K562 (cell line): ENCODE measurements at regions not wholly inside any gene's neighbourhood (a gene's known extent, or its start where the extent isn't known, plus 50 kb on each side); places are given as distances from the start of the nearest gene placed in this dataset.

ENCODE experiments used
- ATAC-seq: fragments of 200-7000 bp; cut with Tn5 transposase; 3 replicates; pipeline ENCODE4 v1.9.1; 2020; ENCODE audit warnings: moderate library complexity
- BruUV-seq: library from RNA; stranded (reverse); fragments of 400-500 nt; replicated peaks from 2 replicates; lab custom pipeline; 2021; lab: Mats Ljungman, UMichigan
- CTCF ChIA-PET: fragments of 300-600 bp; formaldehyde crosslinking; extraction: SDS; loops from one replicate; lab custom pipeline; 2021; ENCODE audit warnings: low intra/inter-chr PET ratio; lab: Yijun Ruan, JAX
- POLR2A ChIA-PET: fragments of 300-600, 350-650 bp; sonication (Branson Sonifier 250); formaldehyde crosslinking; extraction: SDS; loops from one replicate; lab custom pipeline; 2021; ENCODE audit warnings: antibody characterized with exemption, inconsistent platforms; lab: Yijun Ruan, JAX
- DNase-seq, 4 experiments: peaks; one replicate each; pipeline versions ENCODE4 v3.0.0 to v3.0.0-alpha.2; 2011 to 2018; ENCODE audit warnings: low spot score in 3 of 4, mixed read lengths in 3 of 4; ENCODE audit errors: extremely low read depth in 1 of 4
- FAIRE-seq: peaks from 2 replicates; lab custom pipeline; 2011; peaks lifted over from hg19 to GRCh38; lab: Jason Lieb, UNC
- H2AFZ ChIP-seq: 2 replicates; pipeline ENCODE4 v1.6.0; 2011; ENCODE audit warnings: low read depth, low read length, control low read depth, inconsistent platforms
- H3K27ac ChIP-seq: fragments of 200-600 bp; 3 replicates; pipeline ENCODE4 v1.8.0; 2011; ENCODE audit warnings: low read depth, mild to moderate bottlenecking, control low read depth, inconsistent platforms, low read length, moderate library complexity, mixed read lengths; ENCODE audit errors: extremely low read depth
- H3K27me3 ChIP-seq, 2 experiments: fragments of 300-600 bp in 1 of 2; 2 replicates in 1 of 2; 3 replicates in 1 of 2; pipeline versions ENCODE4 v1.6.0 to v1.8.0; 2011; ENCODE audit warnings: inconsistent platforms in 2 of 2, low read length in 2 of 2, mild to moderate bottlenecking in 1 of 2, mixed read lengths in 1 of 2, moderate library complexity in 1 of 2; ENCODE audit not compliant: control insufficient read depth in 2 of 2, insufficient read depth in 2 of 2
- H3K36me3 ChIP-seq: fragments of 300-600 bp; 3 replicates; pipeline ENCODE4 v1.8.0; 2011; ENCODE audit warnings: mild to moderate bottlenecking, low read length, inconsistent platforms; ENCODE audit not compliant: control insufficient read depth, insufficient read depth
- H3K4me1 ChIP-seq, 2 experiments: fragments of 200-600 bp in 1 of 2; replicated peaks in 1 of 2; 2 replicates in 1 of 2; 3 replicates in 1 of 2; pipeline versions ENCODE4 v1.5.1 to v1.8.0; 2011; ENCODE audit warnings: inconsistent platforms in 2 of 2, low read length in 2 of 2, mild to moderate bottlenecking in 1 of 2, mixed read lengths in 1 of 2, moderate library complexity in 1 of 2; ENCODE audit not compliant: control insufficient read depth in 2 of 2, insufficient read depth in 2 of 2
- H3K4me2 ChIP-seq: 2 replicates; pipeline ENCODE4 v1.6.1; 2011; ENCODE audit warnings: low read length, control low read depth, inconsistent platforms, mixed read lengths; ENCODE audit not compliant: insufficient read depth
- H3K4me3 ChIP-seq: fragments of 200-600 bp; sonication (generic), shearing (Covaris generic); 2 replicates; pipeline ENCODE4 v1.5.1; 2016; ENCODE audit warnings: control low read depth, inconsistent platforms
- H3K79me2 ChIP-seq: fragments of 200-600 bp; 3 replicates; pipeline ENCODE4 v1.8.0; 2011; ENCODE audit warnings: low read length, inconsistent platforms; ENCODE audit not compliant: control insufficient read depth, insufficient read depth
- H3K9ac ChIP-seq, 2 experiments: 2 replicates each; pipeline versions ENCODE4 v1.6.0 to v1.6.1; 2011; ENCODE audit warnings: low read depth in 2 of 2, low read length in 2 of 2, control low read depth in 1 of 2, inconsistent platforms in 1 of 2, mild to moderate bottlenecking in 1 of 2, mixed read lengths in 1 of 2; ENCODE audit not compliant: insufficient read depth in 1 of 2
- H3K9me1 ChIP-seq: one replicate; pipeline ENCODE4 v1.6.0; 2011; ENCODE audit warnings: inconsistent platforms, mild to moderate bottlenecking, low read length, moderate library complexity; ENCODE audit not compliant: control insufficient read depth, insufficient read depth
- H3K9me3 ChIP-seq: replicated peaks from 2 replicates; pipeline ENCODE4 v1.5.1; 2011; ENCODE audit warnings: low read depth, low read length, inconsistent platforms; ENCODE audit not compliant: control insufficient read depth, insufficient read depth
- H4K20me1 ChIP-seq: replicated peaks from 2 replicates; pipeline ENCODE4 v1.6.1; 2011; ENCODE audit warnings: low read length, inconsistent platforms, mixed read lengths; ENCODE audit not compliant: control insufficient read depth, insufficient read depth
- BCOR ChIP-seq: fragments of 450-650 bp; IDR thresholded peaks from 2 replicates; pipeline ENCODE4 v1.6.1; 2016
- CHD1 ChIP-seq: fragments of 200-600 bp; sonication (generic); IDR thresholded peaks from one replicate; pipeline ENCODE4 v1.6.1; 2012; ENCODE audit warnings: mild to moderate bottlenecking, moderate library complexity, low read length, inconsistent platforms
- JUN ChIP-seq, 2 experiments: sonication (generic) in 1 of 2; formaldehyde crosslinking in 1 of 2; IDR thresholded peaks; 2 replicates each; pipeline versions ENCODE4 v1.6.1 to v1.8.0; 2012 to 2022; ENCODE audit warnings: borderline replicate concordance in 2 of 2, mild to moderate bottlenecking in 2 of 2, improper control_type of control experiment in 1 of 2, low read depth in 1 of 2, low read length in 1 of 2, missing genetic modification reagents in 1 of 2
- KAT8 ChIP-seq: fragments of 450-650 bp; IDR thresholded peaks from 2 replicates; pipeline ENCODE4 v1.6.1; 2016; ENCODE audit warnings: low read depth, mild to moderate bottlenecking
- MEF2D ChIP-seq: conservative IDR thresholded peaks from 2 replicates; pipeline ENCODE4 v1.6.1; 2016; ENCODE audit warnings: low read depth, missing genetic modification characterization, missing compliant biosample characterization
- NFYB ChIP-seq: IDR thresholded peaks from 2 replicates; pipeline ENCODE4 v1.6.1; 2011; ENCODE audit warnings: mild to moderate bottlenecking, moderate library complexity; ENCODE audit not compliant: insufficient read length; ENCODE audit errors: extremely low read depth
- NR2C2 ChIP-seq, 2 experiments: fragments of 200-800 bp in 1 of 2; sonication (Bioruptor generic) in 1 of 2; sonication (generic) in 1 of 2; formaldehyde crosslinking in 1 of 2; IDR thresholded peaks; 2 replicates each; pipeline versions ENCODE4 v1.6.1 to v1.8.0; 2016 to 2022; ENCODE audit warnings: mild to moderate bottlenecking in 1 of 2, missing compliant biosample characterization in 1 of 2, missing genetic modification characterization in 1 of 2, missing genetic modification reagents in 1 of 2
- PHF21A ChIP-seq: fragments of 450-650 bp; IDR thresholded peaks from 2 replicates; pipeline ENCODE4 v1.6.1; 2017; ENCODE audit warnings: low read depth, borderline replicate concordance
- SMARCB1 ChIP-seq: IDR thresholded peaks from 2 replicates; pipeline ENCODE4 v1.6.1; 2011; ENCODE audit warnings: improper control_type of control experiment, low read depth; ENCODE audit not compliant: insufficient read length
- SRSF3 ChIP-seq: fragments of 200-400 bp; formaldehyde crosslinking; IDR thresholded peaks from 2 replicates; pipeline ENCODE4 v1.6.1; 2016; ENCODE audit warnings: mild to moderate bottlenecking, low read length, moderate library complexity; ENCODE audit not compliant: insufficient read depth
- YBX1 ChIP-seq: fragments of 450-650 bp; IDR thresholded peaks from 2 replicates; pipeline ENCODE4 v1.7.1; 2016; ENCODE audit warnings: mild to moderate bottlenecking
- ZFP1 ChIP-seq: fragments of 450-650 bp; formaldehyde crosslinking; IDR thresholded peaks from 2 replicates; pipeline ENCODE4 v1.4.0; 2020; ENCODE audit warnings: mild to moderate bottlenecking, mixed read lengths
- WGBS: fragments of 100-300 bp; shearing (Covaris generic); methylation state at CpG from one replicate; pipeline ENCODE4 v1.1.6; 2016; ENCODE audit warnings: low coverage, mixed read lengths; ENCODE audit not compliant: insufficient coverage; ENCODE audit errors: missing lambda C conversion rate; 5-methylcytosine and 5-hydroxymethylcytosine counted together
- in situ Hi-C: fragments of 300-500 bp; cut with MboI; formaldehyde crosslinking; loops from 4 replicates; pipeline ENCODE4 v1.15.0; 2018; ENCODE audit warnings: inconsistent platforms, mixed read lengths
- intact Hi-C: fragments of 100-400 bp; cut with micrococcal nuclease; formaldehyde crosslinking; loops from 2 replicates; pipeline ENCODE4 v1.14.2; 2022
- TF ChIP-seq, protein P1 (sequence below): IDR thresholded peaks from 3 replicates; pipeline ENCODE4 v1.6.1; 2011; ENCODE audit warnings: borderline replicate concordance, mild to moderate bottlenecking, moderate library complexity; ENCODE audit not compliant: insufficient read length; ENCODE audit errors: extremely low read depth
- TF ChIP-seq, protein P2 (sequence below): fragments of 450-650 bp; IDR thresholded peaks from 2 replicates; pipeline ENCODE4 v1.7.0; 2016; ENCODE audit warnings: borderline replicate concordance
- TF ChIP-seq, protein P3 (sequence below): IDR thresholded peaks from 3 replicates; pipeline ENCODE4 v1.6.1; 2011; ENCODE audit warnings: borderline replicate concordance, mild to moderate bottlenecking; ENCODE audit not compliant: insufficient read length, insufficient read depth

DNA sequence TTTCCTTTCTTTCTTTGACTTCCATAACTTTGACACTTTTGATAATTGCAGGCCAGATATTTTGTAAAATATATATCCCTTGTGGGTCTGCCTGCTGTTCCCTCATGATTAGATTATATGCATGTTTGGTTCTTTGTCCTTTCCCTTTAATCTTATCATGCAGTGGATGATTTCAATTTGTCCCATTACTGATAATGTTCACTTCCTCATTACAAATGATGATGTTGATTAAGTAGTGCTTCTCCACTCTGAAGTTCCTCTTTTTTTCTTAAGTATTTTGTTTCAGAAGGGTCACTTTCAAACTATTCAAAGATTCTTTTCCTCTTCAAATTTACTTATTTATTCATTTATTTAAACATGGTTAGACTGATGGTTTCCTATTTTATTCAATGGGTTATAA, 898.1 kb downstream of the XPNPEP1 start (continued):
- TF ChIP-seq, protein P1, sequence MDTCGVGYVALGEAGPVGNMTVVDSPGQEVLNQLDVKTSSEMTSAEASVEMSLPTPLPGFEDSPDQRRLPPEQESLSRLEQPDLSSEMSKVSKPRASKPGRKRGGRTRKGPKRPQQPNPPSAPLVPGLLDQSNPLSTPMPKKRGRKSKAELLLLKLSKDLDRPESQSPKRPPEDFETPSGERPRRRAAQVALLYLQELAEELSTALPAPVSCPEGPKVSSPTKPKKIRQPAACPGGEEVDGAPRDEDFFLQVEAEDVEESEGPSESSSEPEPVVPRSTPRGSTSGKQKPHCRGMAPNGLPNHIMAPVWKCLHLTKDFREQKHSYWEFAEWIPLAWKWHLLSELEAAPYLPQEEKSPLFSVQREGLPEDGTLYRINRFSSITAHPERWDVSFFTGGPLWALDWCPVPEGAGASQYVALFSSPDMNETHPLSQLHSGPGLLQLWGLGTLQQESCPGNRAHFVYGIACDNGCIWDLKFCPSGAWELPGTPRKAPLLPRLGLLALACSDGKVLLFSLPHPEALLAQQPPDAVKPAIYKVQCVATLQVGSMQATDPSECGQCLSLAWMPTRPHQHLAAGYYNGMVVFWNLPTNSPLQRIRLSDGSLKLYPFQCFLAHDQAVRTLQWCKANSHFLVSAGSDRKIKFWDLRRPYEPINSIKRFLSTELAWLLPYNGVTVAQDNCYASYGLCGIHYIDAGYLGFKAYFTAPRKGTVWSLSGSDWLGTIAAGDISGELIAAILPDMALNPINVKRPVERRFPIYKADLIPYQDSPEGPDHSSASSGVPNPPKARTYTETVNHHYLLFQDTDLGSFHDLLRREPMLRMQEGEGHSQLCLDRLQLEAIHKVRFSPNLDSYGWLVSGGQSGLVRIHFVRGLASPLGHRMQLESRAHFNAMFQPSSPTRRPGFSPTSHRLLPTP = no peak
- TF ChIP-seq ZFP1 (CRISPR knock-in tag) = no peak
- no peak for TF ChIP-seq KAT8
- TF ChIP-seq, protein P2, sequence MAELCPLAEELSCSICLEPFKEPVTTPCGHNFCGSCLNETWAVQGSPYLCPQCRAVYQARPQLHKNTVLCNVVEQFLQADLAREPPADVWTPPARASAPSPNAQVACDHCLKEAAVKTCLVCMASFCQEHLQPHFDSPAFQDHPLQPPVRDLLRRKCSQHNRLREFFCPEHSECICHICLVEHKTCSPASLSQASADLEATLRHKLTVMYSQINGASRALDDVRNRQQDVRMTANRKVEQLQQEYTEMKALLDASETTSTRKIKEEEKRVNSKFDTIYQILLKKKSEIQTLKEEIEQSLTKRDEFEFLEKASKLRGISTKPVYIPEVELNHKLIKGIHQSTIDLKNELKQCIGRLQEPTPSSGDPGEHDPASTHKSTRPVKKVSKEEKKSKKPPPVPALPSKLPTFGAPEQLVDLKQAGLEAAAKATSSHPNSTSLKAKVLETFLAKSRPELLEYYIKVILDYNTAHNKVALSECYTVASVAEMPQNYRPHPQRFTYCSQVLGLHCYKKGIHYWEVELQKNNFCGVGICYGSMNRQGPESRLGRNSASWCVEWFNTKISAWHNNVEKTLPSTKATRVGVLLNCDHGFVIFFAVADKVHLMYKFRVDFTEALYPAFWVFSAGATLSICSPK = no peak
- no peak for TF ChIP-seq MEF2D (tag)
- TF ChIP-seq, all 486 proteins: peak for 0

DNA sequence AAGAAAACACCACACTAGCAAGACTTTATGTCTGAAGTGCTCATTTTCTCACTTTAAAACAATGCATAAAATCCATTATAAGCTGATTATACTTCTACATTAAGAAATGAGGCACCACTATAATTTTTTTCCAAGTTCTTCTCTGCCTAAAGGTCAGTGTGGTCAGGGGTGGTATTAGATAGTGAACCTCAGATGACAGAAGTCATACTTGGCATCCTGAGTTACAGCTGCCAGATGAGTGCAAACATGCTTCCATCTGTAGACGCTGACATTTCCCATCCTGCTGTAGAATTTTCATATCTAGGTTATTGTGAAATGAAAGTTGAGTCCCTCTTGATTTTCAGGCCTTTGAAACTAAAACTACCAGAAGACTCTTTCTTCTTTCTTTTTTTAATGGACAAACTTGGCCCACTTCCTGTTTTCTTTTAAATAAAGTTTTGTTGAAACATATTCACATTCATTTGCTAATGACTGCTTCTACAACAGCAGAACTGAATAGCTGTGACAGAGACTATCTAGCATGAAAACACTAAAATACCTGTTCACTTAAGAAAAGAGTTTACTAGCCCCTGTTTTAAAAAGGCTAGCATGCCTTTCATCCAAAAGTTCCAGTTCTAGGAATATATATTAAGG, 900.8 kb downstream of the XPNPEP1 start:
- Histone ChIP-seq H3K4me3 (no peak overlapping the region), H3K9me3 (no peaks in the 10 kb centered on the region), H4K20me1 (no peaks in the 10 kb centered on the region), H2AFZ (no peak overlapping the region), H3K27ac (no peak overlapping the region), H3K79me2 (no peaks in the 10 kb centered on the region), H3K9ac (no peak overlapping the region), H3K4me1 (no peaks in the 10 kb centered on the region), H3K9me1 (no peaks in the 10 kb centered on the region), H3K36me3 (no peaks in the 10 kb centered on the region), H3K4me2 (no peak overlapping the region), H3K27me3 (no peaks in the 10 kb centered on the region)
- no TSS peak for BruUV-seq
- ChIA-PET POLR2A (no interaction called here), CTCF (no interaction called here)
- intact Hi-C loops = no loop called here
- no peak for ATAC-seq
- no peak for FAIRE-seq
- no peak for DNase-seq
- WGBS = 0% methylated on average over 1 of the region's 1 CpG
- in situ Hi-C loops = no loop called here
- no peak for TF ChIP-seq JUN (IDR thresholded peaks at IDR 0.05; ENCODE audit: borderline replicate concordance, low read depth, low read length)
- no peak for TF ChIP-seq JUN (CRISPR knock-in tag; IDR thresholded peaks at IDR 0.05; ENCODE audit: borderline replicate concordance)
- no peak for TF ChIP-seq NFYB
- no peak for TF ChIP-seq PHF21A
- TF ChIP-seq YBX1 = no peak
- no peak for TF ChIP-seq BCOR
- TF ChIP-seq, protein P3, sequence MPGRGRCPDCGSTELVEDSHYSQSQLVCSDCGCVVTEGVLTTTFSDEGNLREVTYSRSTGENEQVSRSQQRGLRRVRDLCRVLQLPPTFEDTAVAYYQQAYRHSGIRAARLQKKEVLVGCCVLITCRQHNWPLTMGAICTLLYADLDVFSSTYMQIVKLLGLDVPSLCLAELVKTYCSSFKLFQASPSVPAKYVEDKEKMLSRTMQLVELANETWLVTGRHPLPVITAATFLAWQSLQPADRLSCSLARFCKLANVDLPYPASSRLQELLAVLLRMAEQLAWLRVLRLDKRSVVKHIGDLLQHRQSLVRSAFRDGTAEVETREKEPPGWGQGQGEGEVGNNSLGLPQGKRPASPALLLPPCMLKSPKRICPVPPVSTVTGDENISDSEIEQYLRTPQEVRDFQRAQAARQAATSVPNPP = no peak
- no peak for TF ChIP-seq NR2C2 (CRISPR knock-in tag; IDR thresholded peaks at IDR 0.05)
- TF ChIP-seq NR2C2 (tag; IDR thresholded peaks at IDR 0.05) = no peak
- no peak for TF ChIP-seq SRSF3
- no peak for TF ChIP-seq CHD1
- TF ChIP-seq SMARCB1 = no peak
